ENCODE measurements at regions not wholly inside any gene's neighbourhood (a gene's known extent, or its start where the extent isn't known, plus 50 kb on each side); places are given as distances from the start of the nearest gene placed in this dataset.

DNA sequence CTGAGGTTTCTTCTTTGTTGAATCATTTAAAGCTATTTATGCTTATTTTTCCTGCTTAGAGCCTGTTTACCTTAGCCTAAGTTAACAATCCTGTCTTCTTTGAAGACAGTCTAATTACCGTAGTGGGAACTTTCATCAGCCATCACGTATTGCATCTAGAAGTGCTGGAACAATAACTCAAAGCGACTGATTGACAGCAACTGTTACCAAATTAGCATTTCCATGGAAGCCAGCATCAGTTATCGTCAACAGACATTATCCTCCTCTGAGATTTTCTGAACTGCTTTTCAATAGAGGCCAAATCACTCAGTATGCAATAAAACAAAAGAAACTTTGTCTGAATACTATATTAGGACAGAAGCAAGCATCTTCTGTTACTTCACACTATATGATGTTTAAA is 433.3 kb upstream of the SLITRK1 start:
- TF ChIP-seq, protein P1, sequence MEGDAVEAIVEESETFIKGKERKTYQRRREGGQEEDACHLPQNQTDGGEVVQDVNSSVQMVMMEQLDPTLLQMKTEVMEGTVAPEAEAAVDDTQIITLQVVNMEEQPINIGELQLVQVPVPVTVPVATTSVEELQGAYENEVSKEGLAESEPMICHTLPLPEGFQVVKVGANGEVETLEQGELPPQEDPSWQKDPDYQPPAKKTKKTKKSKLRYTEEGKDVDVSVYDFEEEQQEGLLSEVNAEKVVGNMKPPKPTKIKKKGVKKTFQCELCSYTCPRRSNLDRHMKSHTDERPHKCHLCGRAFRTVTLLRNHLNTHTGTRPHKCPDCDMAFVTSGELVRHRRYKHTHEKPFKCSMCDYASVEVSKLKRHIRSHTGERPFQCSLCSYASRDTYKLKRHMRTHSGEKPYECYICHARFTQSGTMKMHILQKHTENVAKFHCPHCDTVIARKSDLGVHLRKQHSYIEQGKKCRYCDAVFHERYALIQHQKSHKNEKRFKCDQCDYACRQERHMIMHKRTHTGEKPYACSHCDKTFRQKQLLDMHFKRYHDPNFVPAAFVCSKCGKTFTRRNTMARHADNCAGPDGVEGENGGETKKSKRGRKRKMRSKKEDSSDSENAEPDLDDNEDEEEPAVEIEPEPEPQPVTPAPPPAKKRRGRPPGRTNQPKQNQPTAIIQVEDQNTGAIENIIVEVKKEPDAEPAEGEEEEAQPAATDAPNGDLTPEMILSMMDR (conservative IDR thresholded peaks at IDR 0.05; ENCODE audit: low read length): no peak
- no peak for TF ChIP-seq EZH2phosphoT487 (IDR thresholded peaks at IDR 0.05; ENCODE audit: borderline replicate concordance)
